LNCAP (cell line): ENCODE measurements at regions not wholly inside any gene's neighbourhood (a gene's known extent, or its start where the extent isn't known, plus 50 kb on each side); places are given as distances from the start of the nearest gene placed in this dataset.

Experiments used
- CTCF ChIP-seq: fragments of 450-650 bp; IDR thresholded peaks from 2 replicates; pipeline ENCODE4 v1.5.1; 2017; ENCODE audit warnings: mild to moderate bottlenecking

- no peak for TF ChIP-seq CTCF
These were observed 70.6 kb downstream of the SMPDL3A start for GRCh38 chr6:122859676-122860075.

- TF ChIP-seq CTCF: no peak
These were observed 72.5 kb downstream of the SMPDL3A start for GRCh38 chr6:122861594-122861993.

- TF ChIP-seq CTCF: no peak
These were observed 79.1 kb downstream of the SMPDL3A start for GRCh38 chr6:122868137-122868536.

- TF ChIP-seq CTCF: peak; percentile 82
These were observed 80.5 kb downstream of the SMPDL3A start for GRCh38 chr6:122869437-122870024.

- no peak for TF ChIP-seq CTCF
These were observed 82.0 kb downstream of the SMPDL3A start for GRCh38 chr6:122871079-122871478.

GRCh38 chr6:122872311-122872710 is 83.3 kb downstream of the SMPDL3A start:
- no peak for TF ChIP-seq CTCF

GRCh38 chr6:122877302-122877701 is 88.2 kb downstream of the SMPDL3A start:
- no peak for TF ChIP-seq CTCF

GRCh38 chr6:122878796-122879195 is 89.7 kb downstream of the SMPDL3A start:
- TF ChIP-seq CTCF: no peak
